OCI-LY7 (cell line): ENCODE measurements at regions not wholly inside any gene's neighbourhood (a gene's known extent, or its start where the extent isn't known, plus 50 kb on each side); places are given as distances from the start of the nearest gene placed in this dataset.

ENCODE experiments used
- BruUV-seq: library from RNA; stranded (reverse); fragments of 400-500 nt; replicated peaks from 2 replicates; lab custom pipeline; 2021; lab: Mats Ljungman, UMichigan
- CTCF ChIA-PET: fragments of 300-600 bp; sonication (Branson Sonifier 250); formaldehyde crosslinking; loops from one replicate; lab custom pipeline; 2022; ENCODE audit warnings: antibody characterized with exemption; ENCODE audit not compliant: unreplicated experiment; lab: Charles Lee
- POLR2A ChIA-PET: fragments of 300-600 bp; sonication (Branson Sonifier 250); formaldehyde crosslinking; loops from one replicate; lab custom pipeline; 2022; ENCODE audit warnings: antibody characterized with exemption; lab: Charles Lee
- DNase-seq: peaks from one replicate; pipeline ENCODE4 v3.0.0-alpha.2; 2015; ENCODE audit warnings: low spot score
- H2AFZ ChIP-seq: fragments of 200-600 bp; sonication (generic), shearing (Covaris generic); 2 replicates; pipeline ENCODE4 v1.6.1; 2014; ENCODE audit warnings: mild to moderate bottlenecking, antibody characterized with exemption, low read length, moderate library complexity
- H3K27ac ChIP-seq: fragments of 200-600 bp; sonication (generic); 2 replicates; pipeline ENCODE4 v1.5.1; 2014; ENCODE audit warnings: mixed run types, low read depth, mild to moderate bottlenecking, moderate library complexity, low read length, inconsistent platforms; ENCODE audit not compliant: poor library complexity, severe bottlenecking
- H3K36me3 ChIP-seq: fragments of 200-600 bp; sonication (generic); 2 replicates; pipeline ENCODE4 v1.6.1; 2014; ENCODE audit warnings: mild to moderate bottlenecking, antibody characterized with exemption, low read length, moderate library complexity, mixed read lengths; ENCODE audit not compliant: insufficient read depth
- H3K4me1 ChIP-seq: fragments of 200-600 bp; sonication (generic); 2 replicates; pipeline ENCODE4 v1.5.1; 2014; ENCODE audit warnings: mild to moderate bottlenecking, low read length; ENCODE audit not compliant: insufficient read depth, poor library complexity, severe bottlenecking
- H3K4me2 ChIP-seq: fragments of 200-600 bp; sonication (generic); 2 replicates; pipeline ENCODE4 v1.6.1; 2014; ENCODE audit warnings: mild to moderate bottlenecking, low read length
- H3K4me3 ChIP-seq: fragments of 200-600 bp; sonication (generic); 2 replicates; pipeline ENCODE4 v1.5.1; 2014; ENCODE audit warnings: mild to moderate bottlenecking, low read depth, low read length; ENCODE audit not compliant: poor library complexity, severe bottlenecking
- H3K79me2 ChIP-seq: fragments of 200-600 bp; sonication (generic); 2 replicates; pipeline ENCODE4 v1.6.1; 2016; ENCODE audit warnings: low read depth, mild to moderate bottlenecking, low read length, moderate library complexity, mixed read lengths; ENCODE audit not compliant: insufficient read depth
- H3K9me2 ChIP-seq: fragments of 200-600 bp; sonication (generic); 2 replicates; pipeline ENCODE4 v1.6.1; 2016; ENCODE audit warnings: mild to moderate bottlenecking, low read length, mixed read lengths; ENCODE audit not compliant: insufficient read depth
- H3K9me3 ChIP-seq: fragments of 200-600 bp; sonication (generic); 2 replicates; pipeline ENCODE4 v1.6.1; 2014; ENCODE audit warnings: mild to moderate bottlenecking, mixed run types, low read length, mixed read lengths
- H4K20me1 ChIP-seq: fragments of 200-600 bp; sonication (generic); 2 replicates; pipeline ENCODE4 v1.6.1; 2014; ENCODE audit warnings: mild to moderate bottlenecking, antibody characterized with exemption, low read length, moderate library complexity, mixed read lengths; ENCODE audit not compliant: insufficient read depth
- CTCF ChIP-seq: fragments of 200-600 bp; sonication (generic); conservative IDR thresholded peaks from 2 replicates; pipeline ENCODE4 v1.5.1; 2014; ENCODE audit warnings: mild to moderate bottlenecking, antibody characterized with exemption, low read length, moderate library complexity, mixed read lengths
- EZH2phosphoT487 ChIP-seq: fragments of 200-600 bp; sonication (generic); IDR thresholded peaks from 2 replicates; pipeline ENCODE4 v1.6.1; 2018; ENCODE audit warnings: low read depth, borderline replicate concordance, mild to moderate bottlenecking, mixed run types, antibody characterized with exemption, low read length, moderate library complexity, mixed read lengths
- intact Hi-C: fragments of 100-400 bp; cut with micrococcal nuclease; formaldehyde crosslinking; loops from one replicate; pipeline ENCODE4 v1.10.0; 2022; ENCODE audit not compliant: unreplicated experiment

- H3K36me3 ChIP-seq, result no peaks in the 10 kb centered on the region
- ChIA-PET POLR2A (no interaction called here), CTCF (no interaction called here)
- H3K4me3 ChIP-seq, result no peak overlapping the region
- no peak overlapping the region for H2AFZ ChIP-seq
- no peak overlapping the region for H3K4me2 ChIP-seq
- no peak overlapping the region for H3K27ac ChIP-seq
- no peaks in the 10 kb centered on the region for H3K9me3 ChIP-seq
- H3K9me2 ChIP-seq, result no peaks in the 10 kb centered on the region
- no TSS peak for BruUV-seq
- H3K79me2 ChIP-seq, result no peaks in the 10 kb centered on the region
- TF ChIP-seq CTCF (no peak), EZH2phosphoT487 (no peak)
- intact Hi-C loops, result no loop called here
- DNase-seq, result no peak
- H4K20me1 ChIP-seq, result no peaks in the 10 kb centered on the region
- no peaks in the 10 kb centered on the region for H3K4me1 ChIP-seq
These were observed 279.9 kb downstream of the ATXN7L3B start for GRCh38 chr12:74817499-74817898.

- Histone ChIP-seq H3K4me1 (no peaks in the 10 kb centered on the region), H4K20me1 (no peaks in the 10 kb centered on the region), H2AFZ (no peak overlapping the region), H3K79me2 (no peaks in the 10 kb centered on the region), H3K27ac (no peak overlapping the region), H3K36me3 (no peaks in the 10 kb centered on the region), H3K9me2 (no peaks in the 10 kb centered on the region), H3K4me2 (no peak overlapping the region), H3K9me3 (no peaks in the 10 kb centered on the region), H3K4me3 (no peak overlapping the region)
- DNase-seq, result no peak
- ChIA-PET CTCF (no interaction called here), POLR2A (interaction anchor here (0.5 kb wide), 1 partner anchor 62 kb away, joined by 4 read pairs; no protein-coding TSS in a partner anchor)
- intact Hi-C loops, result no loop called here
- TF ChIP-seq EZH2phosphoT487 (no peak), CTCF (no peak)
- BruUV-seq, result no TSS peak
These were observed 280.8 kb downstream of the ATXN7L3B start for GRCh38 chr12:74818412-74818811.

GRCh38 chr12:74820324-74820723 lies 282.7 kb downstream of the ATXN7L3B start:
- Histone ChIP-seq H2AFZ (no peak overlapping the region), H3K4me3 (no peak overlapping the region), H4K20me1 (no peaks in the 10 kb centered on the region), H3K9me3 (no peaks in the 10 kb centered on the region), H3K36me3 (no peaks in the 10 kb centered on the region), H3K79me2 (no peaks in the 10 kb centered on the region), H3K4me1 (no peaks in the 10 kb centered on the region), H3K4me2 (no peak overlapping the region), H3K27ac (no peak overlapping the region), H3K9me2 (no peaks in the 10 kb centered on the region)
- POLR2A ChIA-PET, result interaction anchor here (0.5 kb wide), 1 partner anchor 548 kb away, joined by 3 read pairs; no protein-coding TSS in a partner anchor
- no peak for DNase-seq
- CTCF ChIA-PET, result no interaction called here
- TF ChIP-seq CTCF (no peak), EZH2phosphoT487 (no peak)
- no TSS peak for BruUV-seq
- intact Hi-C loops, result no loop called here
